Germinal center (tissue), 1 donor: ENCODE measurements at regions not wholly inside any gene's neighbourhood (a gene's known extent, or its start where the extent isn't known, plus 50 kb on each side); places are given as distances from the start of the nearest gene placed in this dataset.

Experiments
- DNase-seq: peaks from one replicate; pipeline ENCODE4 v3.0.0; 2012; ENCODE audit warnings: mixed read lengths, low spot score

GRCh38 chr11:116413301-116414242 lies 359.2 kb downstream of the BUD13 start:
- no peak for DNase-seq

- no peak for DNase-seq
Observed at GRCh38 chr11:116412118-116412889, 360.5 kb downstream of the BUD13 start.

GRCh38 chr11:116409238-116409637 lies 363.5 kb downstream of the BUD13 start:
- no peak for DNase-seq

DNA sequence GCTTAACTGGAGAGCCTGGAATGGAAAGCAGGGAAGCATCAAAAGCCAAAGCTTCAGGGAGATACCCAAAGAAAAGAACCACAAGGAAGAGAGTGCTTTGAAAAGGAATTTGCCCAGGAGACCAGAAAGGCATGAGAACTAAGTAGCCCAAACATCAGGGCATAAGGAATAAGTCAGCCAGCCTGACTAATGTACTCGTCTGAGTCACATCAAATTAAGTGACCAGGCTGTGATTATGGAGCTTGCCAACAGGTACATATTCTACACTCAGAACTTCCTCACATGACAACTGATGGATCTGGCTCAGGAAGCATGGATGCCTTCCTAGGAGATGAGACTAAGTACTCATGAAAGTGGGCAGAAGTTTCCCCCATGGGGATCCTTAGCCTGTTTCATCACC lies 366.7 kb downstream of the BUD13 start:
- no peak for DNase-seq

DNA sequence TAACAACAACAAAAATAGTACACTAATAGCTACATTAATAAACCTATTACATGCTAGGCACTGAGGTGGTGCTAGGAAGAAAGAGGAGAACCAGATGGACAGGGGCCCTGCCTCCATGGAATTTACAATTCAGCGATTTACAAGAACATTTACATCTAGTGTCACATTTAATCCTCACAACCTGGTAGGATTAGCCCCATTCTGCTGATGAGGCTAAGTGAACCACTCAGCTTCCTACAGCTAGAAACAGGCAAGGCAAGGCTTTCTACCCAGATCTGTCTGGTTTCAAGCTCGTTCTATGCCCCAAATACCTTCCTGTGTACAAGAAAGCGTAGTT lies 368.4 kb downstream of the BUD13 start:
- DNase-seq: no peak

GRCh38 chr11:116403794-116404461 lies 368.9 kb downstream of the BUD13 start:
- DNase-seq: no peak

DNA sequence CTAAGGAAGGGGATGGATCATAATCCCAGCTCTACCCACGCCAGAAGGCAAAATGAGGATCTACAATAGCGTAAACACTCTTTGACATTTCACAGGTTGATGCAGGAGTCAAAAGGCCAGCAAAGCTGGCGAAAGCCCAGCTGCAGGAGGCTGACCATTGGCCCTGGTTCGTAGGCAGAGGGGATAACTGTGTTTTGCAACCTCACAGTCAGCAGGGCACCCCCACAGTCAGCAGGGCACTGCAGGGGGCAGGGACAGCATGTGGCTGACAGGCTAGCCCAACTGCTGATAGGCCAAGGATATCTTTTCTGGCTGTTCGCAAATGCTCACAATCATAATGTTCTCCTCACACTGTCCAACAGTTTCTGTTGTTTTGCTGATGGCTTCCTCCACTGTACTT lies 372.7 kb downstream of the BUD13 start:
- DNase-seq: no peak

- no peak for DNase-seq
Observed at GRCh38 chr11:116397602-116398084, 375.1 kb downstream of the BUD13 start.

DNA sequence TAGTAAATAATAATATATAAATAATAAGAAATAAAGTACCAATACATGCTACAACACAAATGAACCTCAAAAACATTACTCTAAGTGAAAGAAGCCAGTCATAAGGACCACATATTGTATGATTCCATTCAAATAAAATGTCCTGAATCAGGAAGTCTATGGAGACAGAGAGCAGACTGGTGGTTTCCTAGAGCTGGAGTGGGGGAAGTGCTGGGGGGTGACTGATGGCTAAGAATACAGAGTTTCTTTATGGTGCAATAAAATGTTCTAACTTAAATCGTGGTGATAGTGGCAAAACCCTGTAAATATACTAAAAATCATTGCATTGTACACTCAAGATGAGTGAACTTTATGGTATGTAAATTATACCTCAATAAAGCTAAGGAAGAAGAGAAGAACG lies 376.5 kb downstream of the BUD13 start:
- DNase-seq: no peak

DNA sequence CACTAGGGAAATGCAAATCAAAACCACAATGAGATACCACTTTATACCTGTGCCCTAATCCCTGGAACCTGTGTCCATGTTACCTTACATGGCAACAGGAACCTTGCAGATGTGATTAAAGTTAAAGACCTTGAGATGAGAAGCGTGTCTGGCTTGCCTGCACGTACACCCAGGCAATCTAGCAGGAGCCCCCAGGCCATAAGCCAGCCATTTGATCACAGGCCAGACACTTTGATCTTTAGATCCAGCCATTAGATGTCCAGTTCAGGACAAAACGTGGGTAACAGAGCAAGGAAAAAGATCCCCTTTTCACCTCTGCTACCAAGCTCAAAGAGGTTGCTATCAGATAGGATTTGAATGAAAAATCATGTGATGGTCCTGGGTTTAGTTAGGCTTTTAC lies 378.8 kb downstream of the BUD13 start:
- no peak for DNase-seq

GRCh38 chr11:116390963-116391362 lies 381.8 kb downstream of the BUD13 start:
- no peak for DNase-seq

- DNase-seq: no peak
Observed at GRCh38 chr11:116388146-116388545, 384.6 kb downstream of the BUD13 start.

DNA sequence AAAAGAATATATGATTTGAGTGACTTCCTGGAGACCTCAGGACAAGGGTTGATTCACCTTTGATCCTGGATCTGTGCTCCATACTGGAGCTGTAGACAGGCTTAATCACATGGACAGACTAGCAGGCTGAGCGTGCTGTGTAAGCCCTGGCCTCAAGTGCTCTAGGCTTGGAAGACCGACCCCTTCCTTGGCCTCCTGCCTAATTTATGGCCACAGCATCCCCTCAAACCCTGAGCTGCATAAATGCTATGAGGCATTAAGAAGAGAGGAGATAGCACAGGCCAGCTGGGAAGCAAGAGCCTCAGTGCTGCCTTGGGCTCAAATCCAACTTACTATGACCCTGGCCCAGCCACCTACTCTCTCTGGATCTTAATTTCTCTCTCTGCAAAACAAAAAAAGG lies 385.1 kb downstream of the BUD13 start:
- no peak for DNase-seq

DNA sequence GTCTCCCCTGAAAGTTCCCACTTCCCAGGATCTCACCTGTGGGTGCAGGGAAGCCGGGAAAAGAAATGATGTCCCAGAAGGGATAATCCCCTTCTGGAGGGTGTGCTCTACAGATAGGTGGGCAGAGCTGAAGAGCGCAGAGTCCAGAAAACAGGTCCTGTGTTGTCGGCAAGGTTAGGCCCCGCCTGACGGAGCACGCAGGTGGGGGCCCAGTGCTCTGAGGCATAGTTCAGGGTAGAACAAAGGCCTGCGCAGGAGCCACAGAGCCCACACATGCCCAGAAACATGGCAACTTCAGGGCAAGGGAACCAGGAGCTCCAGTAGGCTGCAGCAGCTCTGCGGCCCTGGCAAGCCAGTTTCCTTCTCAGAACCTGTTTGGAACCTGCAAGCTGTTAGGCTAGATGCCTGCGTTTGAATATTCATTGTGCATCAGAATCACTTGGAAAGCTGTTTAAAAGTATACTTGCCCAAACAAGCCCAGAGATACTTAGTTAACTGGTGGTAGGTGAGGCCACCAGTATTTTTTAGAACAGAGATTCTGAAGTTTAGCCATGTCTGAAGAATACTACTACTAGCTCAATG lies 386.6 kb downstream of the BUD13 start:
- no peak for DNase-seq

GRCh38 chr11:116384876-116385275 lies 387.9 kb downstream of the BUD13 start:
- no peak for DNase-seq

GRCh38 chr11:116384407-116384806 lies 388.4 kb downstream of the BUD13 start:
- DNase-seq: no peak

GRCh38 chr11:116379185-116379828 lies 393.5 kb downstream of the BUD13 start:
- no peak for DNase-seq

- DNase-seq: no peak
Observed at GRCh38 chr11:116376547-116376946, 396.2 kb downstream of the BUD13 start.

GRCh38 chr11:116376054-116376453 lies 396.7 kb downstream of the BUD13 start:
- DNase-seq: no peak

DNA sequence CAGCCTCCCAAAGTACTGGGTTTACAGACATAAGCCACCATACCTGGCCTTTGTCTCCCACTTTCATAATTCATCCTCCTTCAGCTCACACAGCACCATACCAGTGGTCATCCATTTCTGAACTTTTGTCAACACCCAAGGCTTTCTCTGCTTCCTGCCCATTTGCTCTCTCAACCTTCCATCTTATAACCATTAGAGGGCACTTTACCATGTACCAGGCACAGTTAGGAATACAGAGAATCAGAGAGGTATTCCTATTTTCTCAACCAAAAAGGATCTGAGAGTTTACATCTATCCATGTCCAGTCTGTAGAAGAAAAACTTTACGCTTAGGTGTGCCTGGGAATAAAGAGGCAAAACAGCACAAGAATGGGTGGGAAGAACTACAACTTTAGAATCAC lies 397.6 kb downstream of the BUD13 start:
- no peak for DNase-seq

- DNase-seq: no peak
Observed at GRCh38 chr11:116374085-116374484, 398.7 kb downstream of the BUD13 start.
